Activated naive CD8-positive, alpha-beta T cell treated with anti-CD3 and anti-CD28 coated beads, Interleukin-2, amount 10 ng/mL, durations not matched to agents 7 days and 5 days (primary cell): ENCODE measurements at regions not wholly inside any gene's neighbourhood (a gene's known extent, or its start where the extent isn't known, plus 50 kb on each side); places are given as distances from the start of the nearest gene placed in this dataset.

Experiments used
- ATAC-seq: fragments of 150-1000 bp; cut with Tn5 transposase; one replicate; pipeline ENCODE4 v1.10.0; 2021; ENCODE audit warnings: low read depth, moderate library complexity
- POLR2A ChIA-PET: fragments of 350-600 bp; sonication (Branson Sonifier 250); formaldehyde crosslinking; loops from one replicate; lab custom pipeline; 2021; ENCODE audit warnings: antibody characterized with exemption; lab: Charles Lee
- DNase-seq: peaks from one replicate; pipeline ENCODE4 v3.0.0; 2021
- H3K27ac Mint-ChIP-seq: one replicate; pipeline ENCODE4 v1.8.0; 2022; ENCODE audit warnings: mild to moderate bottlenecking, mixed read lengths
- H3K27me3 Mint-ChIP-seq: one replicate; pipeline ENCODE4 v1.8.0; 2022; ENCODE audit warnings: mild to moderate bottlenecking, moderate library complexity, mixed read lengths
- H3K36me3 Mint-ChIP-seq: one replicate; pipeline ENCODE4 v1.8.0; 2021; ENCODE audit warnings: mild to moderate bottlenecking, mixed read lengths
- H3K4me1 Mint-ChIP-seq: one replicate; pipeline ENCODE4 v1.8.0; 2021; ENCODE audit warnings: mixed read lengths
- H3K4me3 Mint-ChIP-seq: one replicate; pipeline ENCODE4 v1.8.0; 2022; ENCODE audit warnings: mild to moderate bottlenecking, moderate library complexity, mixed read lengths
- H3K9me3 Mint-ChIP-seq: one replicate; pipeline ENCODE4 v1.8.0; 2021; ENCODE audit warnings: mixed read lengths

- POLR2A ChIA-PET, result no interaction called here
- Mint-ChIP-seq H3K4me1 (no peaks in the 10 kb centered on the region), H3K36me3 (no peaks in the 10 kb centered on the region), H3K9me3 (no peaks in the 10 kb centered on the region), H3K4me3 (no peak overlapping the region), H3K27me3 (no peaks in the 10 kb centered on the region), H3K27ac (no peak overlapping the region)
- ATAC-seq, result no peak
- no peak for DNase-seq
These were observed 100.7 kb downstream of the GAS1 start for GRCh38 chr9:86846656-86847055.

- ATAC-seq (no peak), DNase-seq (no peak)
- Mint-ChIP-seq H3K27ac (no peak overlapping the region), H3K36me3 (no peaks in the 10 kb centered on the region), H3K4me3 (no peak overlapping the region), H3K4me1 (no peaks in the 10 kb centered on the region), H3K27me3 (no peaks in the 10 kb centered on the region), H3K9me3 (no peaks in the 10 kb centered on the region)
- POLR2A ChIA-PET, result no interaction called here
These were observed 104.1 kb downstream of the GAS1 start for GRCh38 chr9:86843206-86843605.

GRCh38 chr9:86842573-86842972 lies 104.7 kb downstream of the GAS1 start:
- Mint-ChIP-seq H3K27ac (no peak overlapping the region), H3K9me3 (no peaks in the 10 kb centered on the region), H3K4me3 (no peak overlapping the region), H3K27me3 (no peaks in the 10 kb centered on the region), H3K36me3 (no peaks in the 10 kb centered on the region), H3K4me1 (no peaks in the 10 kb centered on the region)
- DNase-seq, result no peak
- POLR2A ChIA-PET, result no interaction called here
- ATAC-seq, result no peak

GRCh38 chr9:86839522-86839921 lies 107.8 kb downstream of the GAS1 start:
- Mint-ChIP-seq H3K9me3 (no peaks in the 10 kb centered on the region), H3K27ac (no peak overlapping the region), H3K4me1 (no peaks in the 10 kb centered on the region), H3K36me3 (no peaks in the 10 kb centered on the region), H3K4me3 (no peak overlapping the region), H3K27me3 (no peaks in the 10 kb centered on the region)
- ATAC-seq (no peak), DNase-seq (no peak)
- POLR2A ChIA-PET, result no interaction called here

- H3K9me3 Mint-ChIP-seq, result no peaks in the 10 kb centered on the region
- DNase-seq (no peak), ATAC-seq (no peak)
- no peak overlapping the region for H3K4me3 Mint-ChIP-seq
- H3K36me3 Mint-ChIP-seq, result no peaks in the 10 kb centered on the region
- POLR2A ChIA-PET, result no interaction called here
- no peaks in the 10 kb centered on the region for H3K4me1 Mint-ChIP-seq
- no peaks in the 10 kb centered on the region for H3K27me3 Mint-ChIP-seq
- H3K27ac Mint-ChIP-seq, result no peak overlapping the region
These were observed 108.5 kb downstream of the GAS1 start for GRCh38 chr9:86838519-86839497.

GRCh38 chr9:86837345-86837744 lies 110.0 kb downstream of the GAS1 start:
- Mint-ChIP-seq H3K27me3 (no peaks in the 10 kb centered on the region), H3K36me3 (no peaks in the 10 kb centered on the region), H3K27ac (no peak overlapping the region), H3K4me1 (no peaks in the 10 kb centered on the region), H3K4me3 (no peak overlapping the region), H3K9me3 (no peaks in the 10 kb centered on the region)
- DNase-seq (no peak), ATAC-seq (no peak)
- POLR2A ChIA-PET, result no interaction called here

GRCh38 chr9:86836797-86837196 lies 110.5 kb downstream of the GAS1 start:
- no peak for ATAC-seq
- POLR2A ChIA-PET, result no interaction called here
- H3K9me3 Mint-ChIP-seq, result no peaks in the 10 kb centered on the region
- H3K27ac Mint-ChIP-seq, result no peak overlapping the region
- H3K4me3 Mint-ChIP-seq, result no peak overlapping the region
- H3K4me1 Mint-ChIP-seq, result no peaks in the 10 kb centered on the region
- no peaks in the 10 kb centered on the region for H3K36me3 Mint-ChIP-seq
- DNase-seq, result no peak
- no peaks in the 10 kb centered on the region for H3K27me3 Mint-ChIP-seq

- POLR2A ChIA-PET, result no interaction called here
- no peak for DNase-seq
- ATAC-seq, result no peak
- Mint-ChIP-seq H3K27me3 (no peaks in the 10 kb centered on the region), H3K27ac (no peak overlapping the region), H3K4me1 (no peaks in the 10 kb centered on the region), H3K4me3 (no peak overlapping the region), H3K36me3 (no peaks in the 10 kb centered on the region), H3K9me3 (no peaks in the 10 kb centered on the region)
These were observed 111.0 kb downstream of the GAS1 start for GRCh38 chr9:86836266-86836665.

- H3K36me3 Mint-ChIP-seq, result no peaks in the 10 kb centered on the region
- H3K4me3 Mint-ChIP-seq, result no peak overlapping the region
- ATAC-seq (no peak), DNase-seq (no peak)
- H3K27ac Mint-ChIP-seq, result no peak overlapping the region
- no peaks in the 10 kb centered on the region for H3K4me1 Mint-ChIP-seq
- no peaks in the 10 kb centered on the region for H3K9me3 Mint-ChIP-seq
- H3K27me3 Mint-ChIP-seq, result peaks cover 2% of the 10 kb centered on the region
- POLR2A ChIA-PET, result no interaction called here
These were observed 117.0 kb downstream of the GAS1 start for GRCh38 chr9:86830356-86830755.

- no peak for ATAC-seq
- Mint-ChIP-seq H3K4me1 (no peaks in the 10 kb centered on the region), H3K36me3 (no peaks in the 10 kb centered on the region), H3K27me3 (peaks cover 2% of the 10 kb centered on the region), H3K9me3 (peaks cover 1% of the 10 kb centered on the region), H3K27ac (no peak overlapping the region), H3K4me3 (no peak overlapping the region)
- POLR2A ChIA-PET, result no interaction called here
- DNase-seq, result no peak
These were observed 117.7 kb downstream of the GAS1 start for GRCh38 chr9:86829496-86830046.

- peaks cover 2% of the 10 kb centered on the region for H3K27me3 Mint-ChIP-seq
- no peak overlapping the region for H3K27ac Mint-ChIP-seq
- no peaks in the 10 kb centered on the region for H3K36me3 Mint-ChIP-seq
- ATAC-seq, result no peak
- POLR2A ChIA-PET, result no interaction called here
- H3K9me3 Mint-ChIP-seq, result peaks cover 1% of the 10 kb centered on the region
- DNase-seq, result no peak
- H3K4me1 Mint-ChIP-seq, result no peaks in the 10 kb centered on the region
- no peak overlapping the region for H3K4me3 Mint-ChIP-seq
These were observed 118.7 kb downstream of the GAS1 start for GRCh38 chr9:86828631-86829030.

GRCh38 chr9:86827893-86828292 lies 119.4 kb downstream of the GAS1 start:
- no peak overlapping the region for H3K27ac Mint-ChIP-seq
- POLR2A ChIA-PET, result no interaction called here
- DNase-seq, result no peak

GRCh38 chr9:86825299-86825698 lies 122.0 kb downstream of the GAS1 start:
- Mint-ChIP-seq H3K27ac (no peak overlapping the region), H3K4me3 (no peak overlapping the region), H3K27me3 (peaks cover 2% of the 10 kb centered on the region), H3K4me1 (no peaks in the 10 kb centered on the region), H3K9me3 (peaks cover 1% of the 10 kb centered on the region), H3K36me3 (no peaks in the 10 kb centered on the region)
- DNase-seq (no peak), ATAC-seq (no peak)
- POLR2A ChIA-PET, result no interaction called here

More at GRCh38 chr9:86827893-86828292, 119.4 kb downstream of the GAS1 start:
- no peaks in the 10 kb centered on the region for H3K4me1 Mint-ChIP-seq
- H3K4me3 Mint-ChIP-seq, result no peak overlapping the region
- H3K27me3 Mint-ChIP-seq, result peaks cover 2% of the 10 kb centered on the region
- no peaks in the 10 kb centered on the region for H3K36me3 Mint-ChIP-seq
- peaks cover 1% of the 10 kb centered on the region for H3K9me3 Mint-ChIP-seq
- ATAC-seq, result no peak
